ENCODE measurements at regions not wholly inside any gene's neighbourhood (a gene's known extent, or its start where the extent isn't known, plus 50 kb on each side); places are given as distances from the start of the nearest gene placed in this dataset.

DNA sequence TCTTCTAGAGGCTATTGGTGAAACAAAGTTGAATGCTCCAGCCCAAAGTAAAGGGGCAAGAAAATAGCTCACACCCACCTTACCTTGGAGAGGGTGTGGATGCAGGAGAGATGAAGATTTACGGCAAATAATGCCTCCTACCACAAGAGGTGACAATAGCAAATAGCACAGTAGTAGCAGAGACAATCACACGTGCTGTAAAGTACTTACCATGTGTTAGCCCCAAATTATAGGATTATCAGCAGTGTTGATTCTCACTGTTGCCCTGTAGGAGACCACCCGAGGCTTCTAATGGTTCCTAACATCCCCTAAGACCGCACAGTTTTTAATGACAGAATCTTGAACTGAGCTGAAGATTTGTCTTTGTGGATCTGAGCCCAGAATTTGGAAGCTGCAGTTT, 94.8 kb upstream of the FOXA2 start:
- TF ChIP-seq, protein P1, sequence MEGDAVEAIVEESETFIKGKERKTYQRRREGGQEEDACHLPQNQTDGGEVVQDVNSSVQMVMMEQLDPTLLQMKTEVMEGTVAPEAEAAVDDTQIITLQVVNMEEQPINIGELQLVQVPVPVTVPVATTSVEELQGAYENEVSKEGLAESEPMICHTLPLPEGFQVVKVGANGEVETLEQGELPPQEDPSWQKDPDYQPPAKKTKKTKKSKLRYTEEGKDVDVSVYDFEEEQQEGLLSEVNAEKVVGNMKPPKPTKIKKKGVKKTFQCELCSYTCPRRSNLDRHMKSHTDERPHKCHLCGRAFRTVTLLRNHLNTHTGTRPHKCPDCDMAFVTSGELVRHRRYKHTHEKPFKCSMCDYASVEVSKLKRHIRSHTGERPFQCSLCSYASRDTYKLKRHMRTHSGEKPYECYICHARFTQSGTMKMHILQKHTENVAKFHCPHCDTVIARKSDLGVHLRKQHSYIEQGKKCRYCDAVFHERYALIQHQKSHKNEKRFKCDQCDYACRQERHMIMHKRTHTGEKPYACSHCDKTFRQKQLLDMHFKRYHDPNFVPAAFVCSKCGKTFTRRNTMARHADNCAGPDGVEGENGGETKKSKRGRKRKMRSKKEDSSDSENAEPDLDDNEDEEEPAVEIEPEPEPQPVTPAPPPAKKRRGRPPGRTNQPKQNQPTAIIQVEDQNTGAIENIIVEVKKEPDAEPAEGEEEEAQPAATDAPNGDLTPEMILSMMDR (IDR thresholded peaks at IDR 0.05), result no peak
- TF ChIP-seq ZFX (IDR thresholded peaks at IDR 0.05; ENCODE audit: borderline replicate concordance), result no peak
